GM18868 (cell line): ENCODE measurements at regions not wholly inside any gene's neighbourhood (a gene's known extent, or its start where the extent isn't known, plus 50 kb on each side); places are given as distances from the start of the nearest gene placed in this dataset.

Source experiments
- ATAC-seq: cut with Tn5 transposase; IDR thresholded peaks from one replicate; pipeline ENCODE4 v1.9.1; 2021; ENCODE audit warnings: mild to moderate bottlenecking, moderate library complexity; ENCODE audit not compliant: unreplicated experiment

- ATAC-seq: no peak
Observed at GRCh38 chr15:37253877-37254276, 153.5 kb upstream of the MEIS2 start.

GRCh38 chr15:37260255-37260654 is 159.9 kb upstream of the MEIS2 start:
- ATAC-seq: no peak

GRCh38 chr15:37261685-37262084 is 161.3 kb upstream of the MEIS2 start:
- ATAC-seq: no peak

GRCh38 chr15:37262922-37263608 is 162.7 kb upstream of the MEIS2 start:
- no peak for ATAC-seq

GRCh38 chr15:37289109-37289765 is 188.9 kb upstream of the MEIS2 start:
- ATAC-seq: no peak

GRCh38 chr15:37291920-37292319 is 191.6 kb upstream of the MEIS2 start:
- no peak for ATAC-seq

- ATAC-seq: no peak
Observed at GRCh38 chr15:37298271-37298670, 197.9 kb upstream of the MEIS2 start.

GRCh38 chr15:37339437-37339836 is 239.1 kb upstream of the MEIS2 start:
- ATAC-seq: no peak

GRCh38 chr15:37339856-37340255 is 239.5 kb upstream of the MEIS2 start:
- no peak for ATAC-seq

- no peak for ATAC-seq
Observed at GRCh38 chr15:37340438-37340837, 240.1 kb upstream of the MEIS2 start.

- no peak for ATAC-seq
Observed at GRCh38 chr15:37359101-37359892, 258.9 kb upstream of the MEIS2 start.

GRCh38 chr15:37359893-37360290 is 259.5 kb upstream of the MEIS2 start:
- ATAC-seq: no peak

GRCh38 chr15:37360724-37361123 is 260.4 kb upstream of the MEIS2 start:
- no peak for ATAC-seq

- no peak for ATAC-seq
Observed at GRCh38 chr15:37361621-37362020, 261.3 kb upstream of the MEIS2 start.

GRCh38 chr15:37362414-37362813 is 262.1 kb upstream of the MEIS2 start:
- ATAC-seq: no peak

GRCh38 chr15:37368961-37369360 is 268.6 kb upstream of the MEIS2 start:
- no peak for ATAC-seq

GRCh38 chr15:37370941-37371340 is 270.6 kb upstream of the MEIS2 start:
- no peak for ATAC-seq

- no peak for ATAC-seq
Observed at GRCh38 chr15:37372064-37372463, 271.7 kb upstream of the MEIS2 start.

- ATAC-seq: no peak
Observed at GRCh38 chr15:37375519-37375918, 275.2 kb upstream of the MEIS2 start.

GRCh38 chr15:37377428-37377827 is 277.1 kb upstream of the MEIS2 start:
- no peak for ATAC-seq

- ATAC-seq: no peak
Observed at GRCh38 chr15:37394402-37395099, 294.2 kb upstream of the MEIS2 start.
